Tibial nerve (tissue), 4 donors: ENCODE measurements at regions not wholly inside any gene's neighbourhood (a gene's known extent, or its start where the extent isn't known, plus 50 kb on each side); places are given as distances from the start of the nearest gene placed in this dataset.

ENCODE experiments used
- CTCF ChIP-seq, 5 experiments: fragments of 200-600 bp in 3 of 5; fragments of 450-650 bp in 2 of 5; sonication (generic) in 3 of 5; IDR thresholded peaks; one replicate each; pipeline ENCODE4 v1.5.1; 2016 to 2019; ENCODE audit warnings: antibody characterized with exemption in 5 of 5, mild to moderate bottlenecking in 3 of 5, moderate library complexity in 2 of 5
- EP300 ChIP-seq, 2 donors: sonication (generic); formaldehyde crosslinking; IDR thresholded peaks; one replicate each; pipeline ENCODE4 v1.6.1; 2017; ENCODE audit warnings: antibody characterized with exemption in 2 of 2, mild to moderate bottlenecking in 1 of 2
- POLR2A ChIP-seq, 2 donors: fragments of 450-650 bp; IDR thresholded peaks; one replicate each; pipeline ENCODE4 v1.6.1; 2017; ENCODE audit warnings: antibody characterized with exemption in 2 of 2, mild to moderate bottlenecking in 2 of 2, moderate library complexity in 2 of 2

- TF ChIP-seq CTCF (IDR thresholded peaks at IDR 0.05) (no peak), EP300 (IDR thresholded peaks at IDR 0.05) (no peak), POLR2A (IDR thresholded peaks at IDR 0.05) (no peak)
Observed at GRCh38 chr3:15978801-15979200, 181.0 kb upstream of the ANKRD28 start.
